Stomach (tissue), 4 donors: ENCODE measurements at regions not wholly inside any gene's neighbourhood (a gene's known extent, or its start where the extent isn't known, plus 50 kb on each side); places are given as distances from the start of the nearest gene placed in this dataset.

Source experiments
- POLR2A ChIP-seq, 4 donors: fragments of 450-650 bp; IDR thresholded peaks; one replicate each; pipeline ENCODE4 v1.6.1; 2016; ENCODE audit warnings: antibody characterized with exemption in 4 of 4, control low read depth in 2 of 4, mild to moderate bottlenecking in 1 of 4, moderate library complexity in 1 of 4
- TF ChIP-seq, protein P1 (sequence below), 7 experiments: fragments of 450-650 bp in 4 of 7; fragments of 200-600 bp in 3 of 7; sonication (generic) in 3 of 7; IDR thresholded peaks; one replicate each; pipeline ENCODE4 v1.5.1; 2016 to 2019; ENCODE audit warnings: antibody characterized with exemption in 7 of 7, control low read depth in 2 of 7, mild to moderate bottlenecking in 1 of 7

DNA sequence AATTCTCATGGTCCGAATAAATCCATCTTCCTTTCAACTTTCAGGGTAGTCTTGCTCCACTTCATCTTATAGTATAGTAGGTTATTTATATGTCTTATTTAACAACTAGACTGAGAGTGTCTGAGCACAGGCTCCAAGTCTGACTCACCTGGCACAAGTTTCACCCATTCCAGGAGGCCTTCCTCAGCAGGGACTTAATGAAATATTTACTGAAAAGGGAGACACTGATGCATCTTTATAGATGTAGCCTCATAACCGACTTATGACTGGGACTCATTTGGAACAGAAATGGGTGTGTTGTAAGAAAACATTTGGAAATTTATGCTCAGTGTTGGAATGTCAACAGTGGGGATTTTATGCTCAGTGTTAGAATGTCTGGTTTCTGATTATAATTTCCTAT, 59.9 kb downstream of the CH25H start:
- no peak for TF ChIP-seq POLR2A (IDR thresholded peaks at IDR 0.05)
- TF ChIP-seq, protein P1, sequence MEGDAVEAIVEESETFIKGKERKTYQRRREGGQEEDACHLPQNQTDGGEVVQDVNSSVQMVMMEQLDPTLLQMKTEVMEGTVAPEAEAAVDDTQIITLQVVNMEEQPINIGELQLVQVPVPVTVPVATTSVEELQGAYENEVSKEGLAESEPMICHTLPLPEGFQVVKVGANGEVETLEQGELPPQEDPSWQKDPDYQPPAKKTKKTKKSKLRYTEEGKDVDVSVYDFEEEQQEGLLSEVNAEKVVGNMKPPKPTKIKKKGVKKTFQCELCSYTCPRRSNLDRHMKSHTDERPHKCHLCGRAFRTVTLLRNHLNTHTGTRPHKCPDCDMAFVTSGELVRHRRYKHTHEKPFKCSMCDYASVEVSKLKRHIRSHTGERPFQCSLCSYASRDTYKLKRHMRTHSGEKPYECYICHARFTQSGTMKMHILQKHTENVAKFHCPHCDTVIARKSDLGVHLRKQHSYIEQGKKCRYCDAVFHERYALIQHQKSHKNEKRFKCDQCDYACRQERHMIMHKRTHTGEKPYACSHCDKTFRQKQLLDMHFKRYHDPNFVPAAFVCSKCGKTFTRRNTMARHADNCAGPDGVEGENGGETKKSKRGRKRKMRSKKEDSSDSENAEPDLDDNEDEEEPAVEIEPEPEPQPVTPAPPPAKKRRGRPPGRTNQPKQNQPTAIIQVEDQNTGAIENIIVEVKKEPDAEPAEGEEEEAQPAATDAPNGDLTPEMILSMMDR (IDR thresholded peaks at IDR 0.05), result no peak
